D341Med (cell line): ENCODE measurements at regions not wholly inside any gene's neighbourhood (a gene's known extent, or its start where the extent isn't known, plus 50 kb on each side); places are given as distances from the start of the nearest gene placed in this dataset.

Experiments
- DNase-seq: peaks from one replicate; pipeline ENCODE4 v3.0.0; 2012; ENCODE audit warnings: low spot score

- no peak for DNase-seq
Measured at GRCh38 chr2:66794551-66794950, 359.6 kb downstream of the MEIS1 start.

GRCh38 chr2:66802877-66803276, 368.0 kb downstream of the MEIS1 start:
- DNase-seq: no peak

GRCh38 chr2:66803726-66804125, 368.8 kb downstream of the MEIS1 start:
- no peak for DNase-seq

- DNase-seq: no peak
Measured at GRCh38 chr2:66805016-66805865, 370.3 kb downstream of the MEIS1 start.

GRCh38 chr2:66805968-66806367, 371.0 kb downstream of the MEIS1 start:
- no peak for DNase-seq

GRCh38 chr2:66813525-66813924, 378.6 kb downstream of the MEIS1 start:
- DNase-seq: no peak

- DNase-seq: no peak
Measured at GRCh38 chr2:66813976-66814375, 379.1 kb downstream of the MEIS1 start.

- no peak for DNase-seq
Measured at GRCh38 chr2:66814916-66815315, 380.0 kb downstream of the MEIS1 start.

GRCh38 chr2:66815886-66816285, 381.0 kb downstream of the MEIS1 start:
- DNase-seq: no peak

- DNase-seq: no peak
Measured at GRCh38 chr2:66821168-66821567, 386.2 kb downstream of the MEIS1 start.

GRCh38 chr2:66822186-66822585, 387.3 kb downstream of the MEIS1 start:
- no peak for DNase-seq

- DNase-seq: no peak
Measured at GRCh38 chr2:66824926-66825325, 390.0 kb downstream of the MEIS1 start.

GRCh38 chr2:66827851-66828250, 392.9 kb downstream of the MEIS1 start:
- DNase-seq: no peak

- DNase-seq: no peak
Measured at GRCh38 chr2:66828876-66829275, 394.0 kb downstream of the MEIS1 start.

GRCh38 chr2:66830881-66831280, 396.0 kb downstream of the MEIS1 start:
- DNase-seq: no peak

- DNase-seq: no peak
Measured at GRCh38 chr2:66832646-66833435, 397.9 kb downstream of the MEIS1 start.

- DNase-seq: no peak
Measured at GRCh38 chr2:66834859-66835258, 399.9 kb downstream of the MEIS1 start.

- no peak for DNase-seq
Measured at GRCh38 chr2:66836851-66837250, 401.9 kb downstream of the MEIS1 start.

GRCh38 chr2:66839551-66840320, 404.8 kb downstream of the MEIS1 start:
- DNase-seq: no peak

- DNase-seq: no peak
Measured at GRCh38 chr2:66840321-66841002, 405.5 kb downstream of the MEIS1 start.

GRCh38 chr2:66843847-66844246, 408.9 kb downstream of the MEIS1 start:
- DNase-seq: no peak

GRCh38 chr2:66845307-66845706, 410.4 kb downstream of the MEIS1 start:
- DNase-seq: no peak
